ENCODE measurements at regions not wholly inside any gene's neighbourhood (a gene's known extent, or its start where the extent isn't known, plus 50 kb on each side); places are given as distances from the start of the nearest gene placed in this dataset.
"Not testable (repeated sequence)": the region's sequence is repeated elsewhere in the genome, so short reads cannot be mapped to it uniquely, and the experiment has no call there.

DNA sequence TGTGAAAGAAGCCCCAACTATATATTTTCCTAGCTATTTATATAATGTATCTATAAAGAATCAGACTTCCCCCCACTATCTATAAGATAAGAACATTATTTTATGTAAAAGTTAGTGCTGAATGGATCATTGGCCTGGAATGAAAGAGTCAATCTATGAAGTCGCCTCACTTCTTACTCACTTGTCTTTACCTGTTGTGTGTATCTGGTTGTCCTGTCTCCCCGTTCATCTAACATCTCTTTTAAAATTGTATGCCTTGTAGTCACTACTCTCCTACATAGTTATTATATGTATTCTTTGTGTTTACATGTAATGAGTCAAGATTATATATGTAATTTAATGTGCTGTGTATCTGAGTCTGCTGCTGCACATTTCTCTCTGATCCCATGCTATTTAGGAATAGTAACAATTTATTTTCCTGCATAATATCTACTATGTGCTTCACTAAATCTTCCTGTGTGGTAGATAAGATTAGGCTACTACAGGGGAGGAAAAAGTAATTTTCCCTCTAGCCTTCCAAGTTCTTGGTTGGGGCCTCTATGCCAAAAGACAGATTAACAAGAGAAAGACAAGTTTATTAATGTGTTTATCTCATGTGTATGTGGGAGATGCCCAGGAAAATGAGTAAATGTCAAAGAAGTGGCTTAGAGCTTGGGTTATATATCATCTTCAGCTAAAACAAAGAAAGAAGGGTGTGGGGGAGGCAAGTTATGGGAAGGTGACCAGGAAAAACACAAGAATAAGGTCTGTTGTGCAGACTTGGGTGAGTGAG, 77.6 kb upstream of the FRMPD4 start:
- DNase-seq, result no peak

DNA sequence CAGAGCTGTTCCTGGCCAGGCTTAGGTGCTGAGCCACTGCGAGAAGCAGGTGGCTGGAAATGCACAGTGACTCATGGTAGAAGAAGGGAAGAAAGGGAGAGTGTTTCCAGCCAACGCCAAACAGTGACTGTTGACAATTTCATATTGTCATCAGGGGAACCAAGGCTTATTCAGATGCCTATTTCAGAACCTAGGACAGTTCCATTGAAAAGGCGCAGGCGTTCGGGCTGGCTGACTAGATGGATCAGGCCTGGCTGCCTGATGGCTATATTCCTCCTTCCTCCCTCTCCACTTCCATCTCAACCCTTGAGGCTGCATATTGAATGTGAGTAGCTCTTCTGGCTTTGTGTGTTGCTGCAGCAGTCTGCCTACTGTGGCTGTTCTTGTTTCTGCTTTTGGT, 73.0 kb upstream of the FRMPD4 start:
- DNase-seq, result no peak

GRCh38 chrX:12076046-12076445, 62.2 kb upstream of the FRMPD4 start:
- no peak for DNase-seq

- no peak for DNase-seq
Observed at GRCh38 chrX:12080265-12080664, 58.0 kb upstream of the FRMPD4 start.

DNA sequence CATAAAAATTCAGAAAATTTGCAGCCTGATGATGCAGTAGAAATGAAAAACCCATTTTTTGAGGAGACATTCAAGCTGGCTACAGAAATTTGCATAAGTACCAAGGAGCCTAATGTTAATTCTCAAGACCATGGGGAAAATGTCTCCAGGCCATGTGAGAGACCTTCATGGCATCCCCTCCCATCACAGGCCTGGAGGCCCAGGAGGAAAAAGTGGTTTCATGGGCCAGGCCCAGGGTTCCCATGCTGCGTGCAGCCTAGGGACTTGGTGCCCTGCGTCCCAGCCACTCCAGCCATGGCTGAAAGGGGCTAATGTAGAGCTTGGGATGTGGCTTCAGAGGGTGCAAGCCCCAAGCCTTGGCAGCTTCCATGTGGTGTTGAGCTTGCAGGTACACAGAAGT, 55.3 kb upstream of the FRMPD4 start:
- not testable (repeated sequence) for DNase-seq

Measured in stimulated activated CD4-positive, alpha-beta T cell treated with anti-CD3 and anti-CD28 coated beads, Interleukin-1b, Interleukin-23, amount 100 ng/mL, for 48 hours (primary cell).